ENCODE measurements at regions not wholly inside any gene's neighbourhood (a gene's known extent, or its start where the extent isn't known, plus 50 kb on each side); places are given as distances from the start of the nearest gene placed in this dataset.
"Not testable (repeated sequence)": the region's sequence is repeated elsewhere in the genome, so short reads cannot be mapped to it uniquely, and the experiment has no call there.

DNA sequence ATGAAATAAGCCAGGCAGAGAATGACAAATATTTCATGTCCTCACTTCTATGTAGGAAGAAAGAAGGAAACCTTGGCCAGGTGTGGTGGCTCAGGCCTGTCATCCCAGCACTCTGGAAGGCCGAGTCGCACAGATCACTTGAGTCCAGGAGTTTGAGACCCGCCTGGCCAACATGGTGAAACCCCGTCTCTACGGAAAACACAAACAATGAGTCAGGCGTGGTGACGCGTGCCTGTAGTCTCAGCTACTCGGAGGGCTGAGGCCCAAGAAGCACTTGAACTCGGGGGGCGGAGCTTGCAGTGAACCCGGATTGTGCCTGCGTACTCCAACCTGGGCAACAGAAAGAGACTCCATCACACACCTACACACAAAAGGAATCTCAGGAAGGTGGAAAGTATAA, 80.5 kb upstream of the HMX1 start:
- TF ChIP-seq, protein P1, sequence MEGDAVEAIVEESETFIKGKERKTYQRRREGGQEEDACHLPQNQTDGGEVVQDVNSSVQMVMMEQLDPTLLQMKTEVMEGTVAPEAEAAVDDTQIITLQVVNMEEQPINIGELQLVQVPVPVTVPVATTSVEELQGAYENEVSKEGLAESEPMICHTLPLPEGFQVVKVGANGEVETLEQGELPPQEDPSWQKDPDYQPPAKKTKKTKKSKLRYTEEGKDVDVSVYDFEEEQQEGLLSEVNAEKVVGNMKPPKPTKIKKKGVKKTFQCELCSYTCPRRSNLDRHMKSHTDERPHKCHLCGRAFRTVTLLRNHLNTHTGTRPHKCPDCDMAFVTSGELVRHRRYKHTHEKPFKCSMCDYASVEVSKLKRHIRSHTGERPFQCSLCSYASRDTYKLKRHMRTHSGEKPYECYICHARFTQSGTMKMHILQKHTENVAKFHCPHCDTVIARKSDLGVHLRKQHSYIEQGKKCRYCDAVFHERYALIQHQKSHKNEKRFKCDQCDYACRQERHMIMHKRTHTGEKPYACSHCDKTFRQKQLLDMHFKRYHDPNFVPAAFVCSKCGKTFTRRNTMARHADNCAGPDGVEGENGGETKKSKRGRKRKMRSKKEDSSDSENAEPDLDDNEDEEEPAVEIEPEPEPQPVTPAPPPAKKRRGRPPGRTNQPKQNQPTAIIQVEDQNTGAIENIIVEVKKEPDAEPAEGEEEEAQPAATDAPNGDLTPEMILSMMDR (IDR thresholded peaks at IDR 0.05) = not testable (repeated sequence)
- not testable (repeated sequence) for TF ChIP-seq POLR2A (IDR thresholded peaks at IDR 0.05)

Measured in esophagus squamous epithelium (tissue), 4 donors.